Liver (tissue), 8 donors: ENCODE measurements at regions not wholly inside any gene's neighbourhood (a gene's known extent, or its start where the extent isn't known, plus 50 kb on each side); places are given as distances from the start of the nearest gene placed in this dataset.

Experiments used
- DNase-seq: peaks from one replicate; pipeline ENCODE4 v3.0.0-alpha.2; 2017; ENCODE audit warnings: low spot score
- H3K27ac ChIP-seq, 2 donors: one replicate each; pipeline ENCODE4 v1.7.0; 2013; ENCODE audit warnings: inconsistent platforms in 2 of 2, low read length in 2 of 2, control low read depth in 1 of 2, low read depth in 1 of 2, mild to moderate bottlenecking in 1 of 2
- H3K27me3 ChIP-seq, 4 donors: one replicate each; pipeline versions ENCODE4 v1.6.1 to v1.7.0; 2013; ENCODE audit warnings: low read length in 3 of 4, inconsistent platforms in 1 of 4, mild to moderate bottlenecking in 1 of 4, moderate library complexity in 1 of 4; ENCODE audit not compliant: control insufficient read depth in 4 of 4, insufficient read depth in 4 of 4
- H3K36me3 ChIP-seq, 4 donors: one replicate each; pipeline versions ENCODE4 v1.6.1 to v1.7.0; 2013; ENCODE audit warnings: low read length in 3 of 4, mild to moderate bottlenecking in 3 of 4, low read depth in 1 of 4, moderate library complexity in 1 of 4; ENCODE audit not compliant: control insufficient read depth in 4 of 4, insufficient read depth in 3 of 4
- H3K4me1 ChIP-seq, 4 donors: one replicate each; pipeline versions ENCODE4 v1.6.1 to v1.7.0; 2013; ENCODE audit warnings: low read length in 3 of 4, mild to moderate bottlenecking in 3 of 4, moderate library complexity in 1 of 4; ENCODE audit not compliant: control insufficient read depth in 4 of 4, insufficient read depth in 4 of 4
- H3K4me3 ChIP-seq, 3 donors: one replicate each; pipeline versions ENCODE4 v1.6.1 to v1.7.0; 2013; ENCODE audit warnings: low read length in 3 of 3, control low read depth in 1 of 3, low read depth in 1 of 3, mild to moderate bottlenecking in 1 of 3
- H3K9ac ChIP-seq, 2 donors: one replicate each; pipeline ENCODE4 v1.7.0; 2013; ENCODE audit warnings: low read length in 2 of 2, mild to moderate bottlenecking in 2 of 2, moderate library complexity in 2 of 2, control low read depth in 1 of 2, low read depth in 1 of 2
- H3K9me3 ChIP-seq, 4 donors: one replicate each; pipeline versions ENCODE4 v1.6.1 to v1.7.0; 2013; ENCODE audit warnings: low read length in 3 of 4; ENCODE audit not compliant: control insufficient read depth in 4 of 4
- ATF3 ChIP-seq: IDR thresholded peaks from 2 replicates; pipeline ENCODE4 v1.6.1; 2016; ENCODE audit warnings: antibody characterized with exemption
- CTCF ChIP-seq: fragments of 150-350 bp; IDR thresholded peaks from 2 replicates; pipeline ENCODE4 v1.5.1; 2017; ENCODE audit warnings: improper control_type of control experiment, low read depth, low read length; ENCODE audit not compliant: missing input control
- EGR1 ChIP-seq, 2 donors: IDR thresholded peaks; 2 replicates each; pipeline ENCODE4 v1.6.1; 2016 to 2018; ENCODE audit warnings: antibody characterized with exemption in 2 of 2, low read depth in 2 of 2
- FOXA1 ChIP-seq: IDR thresholded peaks from 2 replicates; pipeline ENCODE4 v1.6.1; 2016; ENCODE audit warnings: antibody characterized with exemption
- FOXA2 ChIP-seq: IDR thresholded peaks from 2 replicates; pipeline ENCODE4 v1.6.1; 2016; ENCODE audit warnings: antibody characterized with exemption
- GABPA ChIP-seq, 2 donors: IDR thresholded peaks in 1 of 2; conservative IDR thresholded peaks in 1 of 2; 2 replicates each; pipeline ENCODE4 v1.6.1; 2016; ENCODE audit warnings: antibody characterized with exemption in 2 of 2, mild to moderate bottlenecking in 1 of 2, moderate library complexity in 1 of 2
- HNF4A ChIP-seq, 2 donors: conservative IDR thresholded peaks; 2 replicates each; pipeline ENCODE4 v1.6.1; 2016; ENCODE audit warnings: antibody characterized with exemption in 2 of 2, mild to moderate bottlenecking in 2 of 2
- HNF4G ChIP-seq: IDR thresholded peaks from 2 replicates; pipeline ENCODE4 v1.6.1; 2016; ENCODE audit warnings: antibody characterized with exemption
- JUND ChIP-seq, 2 donors: IDR thresholded peaks; 2 replicates each; pipeline ENCODE4 v1.6.1; 2016; ENCODE audit warnings: antibody characterized with exemption in 2 of 2
- MAX ChIP-seq: IDR thresholded peaks from 2 replicates; pipeline ENCODE4 v1.6.1; 2016; ENCODE audit warnings: antibody characterized with exemption
- NR2F2 ChIP-seq: IDR thresholded peaks from 2 replicates; pipeline ENCODE4 v1.6.1; 2016; ENCODE audit warnings: antibody characterized with exemption
- RAD21 ChIP-seq, 2 donors: IDR thresholded peaks; 2 replicates each; pipeline ENCODE4 v1.6.1; 2016; ENCODE audit warnings: antibody characterized with exemption in 2 of 2, mild to moderate bottlenecking in 2 of 2
- REST ChIP-seq: IDR thresholded peaks from 2 replicates; pipeline ENCODE4 v1.6.1; 2016; ENCODE audit warnings: antibody characterized with exemption, mild to moderate bottlenecking
- RXRA ChIP-seq, 2 donors: IDR thresholded peaks; 2 replicates each; pipeline ENCODE4 v1.6.1; 2017 to 2018; ENCODE audit warnings: antibody characterized with exemption in 2 of 2, mild to moderate bottlenecking in 1 of 2
- SP1 ChIP-seq: IDR thresholded peaks from 2 replicates; pipeline ENCODE4 v1.6.1; 2018; ENCODE audit warnings: antibody characterized with exemption, mild to moderate bottlenecking
- YY1 ChIP-seq: IDR thresholded peaks from 2 replicates; pipeline ENCODE4 v1.6.1; 2016; ENCODE audit warnings: antibody characterized with exemption, mild to moderate bottlenecking
- ZBTB33 ChIP-seq: IDR thresholded peaks from 2 replicates; pipeline ENCODE4 v1.6.1; 2016; ENCODE audit warnings: antibody characterized with exemption
- WGBS: extraction: QIAGEN DNeasy Blood & Tissue Kit; methylation state at CpG from one replicate; pipeline ENCODE4 v1.1.7; 2013; 5-methylcytosine and 5-hydroxymethylcytosine counted together
- donor health status: healthy.
- donor health status: healthy.
- donor health status: healthy.
- donor health status: healthy.
- donor health status: healthy.

DNA sequence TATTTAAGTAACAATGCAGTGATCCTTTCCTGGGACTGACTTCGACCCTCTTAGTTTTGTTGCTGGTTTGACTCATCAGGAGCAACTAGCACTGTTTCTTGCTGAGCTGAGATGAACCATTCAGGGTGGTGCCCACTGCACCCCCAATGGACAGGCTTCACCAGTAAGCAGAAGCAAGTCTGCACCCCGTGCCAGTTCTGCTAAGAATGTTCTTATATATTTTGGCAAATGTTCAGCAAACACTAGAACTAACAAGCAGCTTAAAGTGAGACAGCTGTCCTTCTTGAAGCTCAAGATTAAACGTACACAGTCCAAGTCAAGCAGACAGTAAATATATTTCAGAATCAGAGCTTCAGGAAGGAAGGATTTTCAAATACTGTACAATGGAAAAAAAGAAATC lies 561.3 kb upstream of the CDH4 start:
- WGBS: 41% methylated on average over 3 of the region's 3 CpGs

GRCh38 chr20:60691966-60692615 lies 560.0 kb upstream of the CDH4 start:
- Histone ChIP-seq H3K27me3 (peaks cover 0 to 5% (median 2%) of the 10 kb centered on the region in 4 donors), H3K4me3 (no peak overlapping the region), H3K36me3 (no peaks in the 10 kb centered on the region), H3K27ac (no peak overlapping the region), H3K9ac (no peak overlapping the region), H3K4me1 (no peaks in the 10 kb centered on the region), H3K9me3 (no peaks in the 10 kb centered on the region)
- WGBS: 52% methylated on average over 4 of the region's 4 CpGs
- DNase-seq: no peak
- TF ChIP-seq FOXA1: no peak
- TF ChIP-seq REST: no peak
- TF ChIP-seq HNF4G: no peak
- no peak for TF ChIP-seq NR2F2
- no peak for TF ChIP-seq MAX
- TF ChIP-seq HNF4A (conservative IDR thresholded peaks at IDR 0.05): no peak
- TF ChIP-seq EGR1 (IDR thresholded peaks at IDR 0.05; ENCODE audit: low read depth in 2 of 2): no peak
- no peak for TF ChIP-seq ATF3
- TF ChIP-seq ZBTB33: no peak
- no peak for TF ChIP-seq RAD21 (IDR thresholded peaks at IDR 0.05)
- no peak for TF ChIP-seq JUND (IDR thresholded peaks at IDR 0.05)
- no peak for TF ChIP-seq YY1
- no peak for TF ChIP-seq CTCF
- TF ChIP-seq RXRA (IDR thresholded peaks at IDR 0.05): no peak
- no peak for TF ChIP-seq FOXA2
- TF ChIP-seq GABPA (IDR thresholded peaks at IDR 0.05 in 1 of 2, conservative IDR thresholded peaks at IDR 0.05 in 1 of 2): no peak
- TF ChIP-seq SP1: no peak

More for the DNA sequence above, 561.3 kb upstream of the CDH4 start:
- TF ChIP-seq CTCF: no peak
- DNase-seq: no peak
- no peaks in the 10 kb centered on the region for H3K4me1 ChIP-seq
- H3K27ac ChIP-seq: no peak overlapping the region
- H3K9ac ChIP-seq: no peak overlapping the region
- no peaks in the 10 kb centered on the region for H3K36me3 ChIP-seq
- H3K27me3 ChIP-seq: peaks cover 0 to 5% (median 2%) of the 10 kb centered on the region in 4 donors
- H3K9me3 ChIP-seq: no peaks in the 10 kb centered on the region
- H3K4me3 ChIP-seq: no peak overlapping the region
